Breast epithelium (tissue), 4 donors: ENCODE measurements at regions not wholly inside any gene's neighbourhood (a gene's known extent, or its start where the extent isn't known, plus 50 kb on each side); places are given as distances from the start of the nearest gene placed in this dataset.
A peak's percentile ranks its signal among the peaks of the same experiment; 100 is the strongest.

Experiments
- DNase-seq, 2 donors: peaks; one replicate each; pipeline ENCODE4 v3.0.0-alpha.2; 2019; ENCODE audit warnings: low spot score in 2 of 2
- H3K27ac ChIP-seq, 2 donors: fragments of 200-600 bp; sonication (generic) in 1 of 2; one replicate each; pipeline ENCODE4 v1.5.1; 2016 to 2019; ENCODE audit warnings: mild to moderate bottlenecking in 1 of 2
- H3K27me3 ChIP-seq, 2 donors: fragments of 200-600 bp; sonication (generic) in 1 of 2; one replicate each; pipeline versions ENCODE4 v1.5.1 to v1.6.0; 2017 to 2019; ENCODE audit warnings: control low read depth in 1 of 2, mild to moderate bottlenecking in 1 of 2
- H3K36me3 ChIP-seq: fragments of 200-600 bp; one replicate; pipeline ENCODE4 v1.5.1; 2019
- H3K4me1 ChIP-seq, 2 donors: fragments of 200-600 bp; sonication (generic); one replicate each; pipeline ENCODE4 v1.5.1; 2016 to 2019; ENCODE audit warnings: control low read depth in 1 of 2
- H3K4me3 ChIP-seq, 3 donors: fragments of 200-600 bp; sonication (generic); 1 replicate in 2 of 3; 2 replicates in 1 of 3; pipeline ENCODE4 v1.5.1; 2016 to 2019; ENCODE audit warnings: mild to moderate bottlenecking in 3 of 3, moderate library complexity in 2 of 3
- H3K9me3 ChIP-seq, 2 donors: fragments of 200-600 bp; sonication (generic) in 1 of 2; one replicate each; pipeline ENCODE4 v1.5.1; 2016 to 2019; ENCODE audit warnings: control low read depth in 1 of 2
- POLR2A ChIP-seq: fragments of 450-650 bp; IDR thresholded peaks from one replicate; pipeline ENCODE4 v1.6.1; 2016; ENCODE audit warnings: antibody characterized with exemption, mild to moderate bottlenecking, moderate library complexity
- POLR2AphosphoS5 ChIP-seq, 3 donors: sonication (generic); formaldehyde crosslinking; IDR thresholded peaks; one replicate each; pipeline ENCODE4 v1.6.1; 2017; ENCODE audit warnings: antibody characterized with exemption in 3 of 3
- intact Hi-C: fragments of 100-400 bp; cut with DNase I; formaldehyde crosslinking; loops from one replicate; pipeline ENCODE4 v1.15.1; 2023; ENCODE audit warnings: low total_unique reads
- TF ChIP-seq, protein P1 (sequence below), 3 donors: fragments of 450-650 bp; IDR thresholded peaks; one replicate each; pipeline ENCODE4 v1.5.1; 2016 to 2017; ENCODE audit warnings: antibody characterized with exemption in 3 of 3, mild to moderate bottlenecking in 3 of 3, moderate library complexity in 3 of 3

DNA sequence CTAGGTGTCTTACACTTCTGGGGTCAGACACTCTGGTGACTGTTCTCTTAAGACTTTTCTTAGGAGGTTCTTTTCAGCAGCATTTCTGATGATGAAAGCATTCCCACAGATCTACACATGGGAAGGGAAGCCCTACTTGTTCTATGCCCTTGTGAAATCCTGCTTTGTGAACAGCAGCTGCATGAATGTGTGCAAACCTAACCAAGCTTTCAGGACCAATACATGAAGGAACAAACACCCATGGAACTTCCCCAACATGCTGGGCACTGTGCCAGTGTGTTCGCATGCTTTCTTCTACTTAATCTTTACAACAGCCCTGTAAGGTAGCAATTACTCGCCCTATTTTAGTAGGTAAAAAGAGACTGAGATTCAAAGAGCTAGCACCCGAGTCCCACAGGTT lies 439.9 kb upstream of the KLF4 start:
- H3K9me3 ChIP-seq = no peaks in the 10 kb centered on the region
- intact Hi-C loops = no loop called here
- H3K27ac ChIP-seq = no peak overlapping the region
- H3K4me3 ChIP-seq = no peak overlapping the region
- H3K4me1 ChIP-seq = no peaks in the 10 kb centered on the region
- no peaks in the 10 kb centered on the region for H3K36me3 ChIP-seq
- DNase-seq = peak in 1 of 2 donors; percentile 20
- TF ChIP-seq POLR2A (no peak), POLR2AphosphoS5 (IDR thresholded peaks at IDR 0.05) (no peak)
- TF ChIP-seq, protein P1, sequence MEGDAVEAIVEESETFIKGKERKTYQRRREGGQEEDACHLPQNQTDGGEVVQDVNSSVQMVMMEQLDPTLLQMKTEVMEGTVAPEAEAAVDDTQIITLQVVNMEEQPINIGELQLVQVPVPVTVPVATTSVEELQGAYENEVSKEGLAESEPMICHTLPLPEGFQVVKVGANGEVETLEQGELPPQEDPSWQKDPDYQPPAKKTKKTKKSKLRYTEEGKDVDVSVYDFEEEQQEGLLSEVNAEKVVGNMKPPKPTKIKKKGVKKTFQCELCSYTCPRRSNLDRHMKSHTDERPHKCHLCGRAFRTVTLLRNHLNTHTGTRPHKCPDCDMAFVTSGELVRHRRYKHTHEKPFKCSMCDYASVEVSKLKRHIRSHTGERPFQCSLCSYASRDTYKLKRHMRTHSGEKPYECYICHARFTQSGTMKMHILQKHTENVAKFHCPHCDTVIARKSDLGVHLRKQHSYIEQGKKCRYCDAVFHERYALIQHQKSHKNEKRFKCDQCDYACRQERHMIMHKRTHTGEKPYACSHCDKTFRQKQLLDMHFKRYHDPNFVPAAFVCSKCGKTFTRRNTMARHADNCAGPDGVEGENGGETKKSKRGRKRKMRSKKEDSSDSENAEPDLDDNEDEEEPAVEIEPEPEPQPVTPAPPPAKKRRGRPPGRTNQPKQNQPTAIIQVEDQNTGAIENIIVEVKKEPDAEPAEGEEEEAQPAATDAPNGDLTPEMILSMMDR (IDR thresholded peaks at IDR 0.05) = no peak
- H3K27me3 ChIP-seq = no peaks in the 10 kb centered on the region

DNA sequence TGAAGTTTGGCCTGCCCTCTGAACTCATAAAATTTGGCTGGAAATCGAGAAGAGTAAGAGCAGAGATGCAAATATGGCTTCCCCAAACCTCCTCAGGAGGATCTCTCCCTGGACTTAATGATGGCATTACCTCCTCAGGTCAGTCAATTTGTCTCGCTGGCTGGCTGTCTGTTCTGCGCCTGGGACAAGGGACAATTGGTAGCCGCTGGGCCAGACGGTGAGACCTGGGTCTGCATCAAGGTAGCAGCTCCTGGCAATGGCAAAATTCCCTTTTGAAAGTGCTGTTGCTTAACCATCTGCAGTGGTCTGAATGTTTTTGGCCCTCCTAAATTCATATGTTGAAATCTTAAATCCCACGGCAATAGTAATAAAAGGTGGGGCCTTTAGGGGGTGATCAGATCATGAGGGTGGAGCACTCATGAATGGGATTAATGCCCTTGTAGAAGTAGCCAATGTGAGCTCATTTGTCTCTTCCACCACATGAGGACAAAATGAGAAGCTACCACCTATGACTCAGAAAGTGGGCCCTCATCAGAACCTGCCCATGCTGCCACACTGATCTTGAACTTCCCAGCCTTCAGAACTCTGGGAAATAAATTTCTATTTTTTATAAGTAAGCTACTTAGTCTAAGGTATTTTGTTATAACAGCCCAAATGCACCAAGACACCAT lies 439.3 kb upstream of the KLF4 start:
- intact Hi-C loops = no loop called here
- Histone ChIP-seq H3K4me1 (no peaks in the 10 kb centered on the region), H3K36me3 (no peaks in the 10 kb centered on the region), H3K27ac (no peak overlapping the region), H3K9me3 (peaks cover 0 to 4% of the 10 kb centered on the region in 2 donors), H3K4me3 (no peak overlapping the region), H3K27me3 (no peaks in the 10 kb centered on the region)
- DNase-seq = no peak
- TF ChIP-seq, protein P1 (IDR thresholded peaks at IDR 0.05) = no peak
- TF ChIP-seq POLR2AphosphoS5 (IDR thresholded peaks at IDR 0.05) (no peak), POLR2A (no peak)

DNA sequence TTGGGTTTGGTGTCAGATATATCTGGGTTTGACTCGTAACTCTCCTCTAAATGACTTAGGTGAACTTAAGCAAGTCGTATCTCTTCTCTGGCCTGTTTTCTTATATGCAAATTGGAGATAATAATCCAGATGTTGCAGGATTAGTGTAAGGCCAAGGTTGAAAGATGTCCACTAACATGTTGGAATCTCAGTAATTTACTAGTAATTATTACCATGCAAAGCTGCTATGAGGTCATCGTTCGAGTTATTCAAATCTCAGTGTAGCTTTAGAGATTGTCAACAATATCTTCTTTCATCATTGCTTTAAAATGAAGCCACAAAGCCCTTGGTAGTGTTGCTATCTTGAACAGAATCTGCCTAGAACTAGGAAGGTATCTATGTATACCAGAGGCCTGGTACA lies 437.7 kb upstream of the KLF4 start:
- no peak for DNase-seq
- H3K27me3 ChIP-seq = no peaks in the 10 kb centered on the region
- H3K9me3 ChIP-seq = peaks cover 0 to 6% of the 10 kb centered on the region in 2 donors
- H3K4me1 ChIP-seq = no peaks in the 10 kb centered on the region
- intact Hi-C loops = no loop called here
- H3K36me3 ChIP-seq = no peaks in the 10 kb centered on the region
- no peak overlapping the region for H3K4me3 ChIP-seq
- no peak overlapping the region for H3K27ac ChIP-seq
- no peak for TF ChIP-seq POLR2AphosphoS5 (IDR thresholded peaks at IDR 0.05)
- TF ChIP-seq, protein P1 (IDR thresholded peaks at IDR 0.05) = no peak
- no peak for TF ChIP-seq POLR2A

DNA sequence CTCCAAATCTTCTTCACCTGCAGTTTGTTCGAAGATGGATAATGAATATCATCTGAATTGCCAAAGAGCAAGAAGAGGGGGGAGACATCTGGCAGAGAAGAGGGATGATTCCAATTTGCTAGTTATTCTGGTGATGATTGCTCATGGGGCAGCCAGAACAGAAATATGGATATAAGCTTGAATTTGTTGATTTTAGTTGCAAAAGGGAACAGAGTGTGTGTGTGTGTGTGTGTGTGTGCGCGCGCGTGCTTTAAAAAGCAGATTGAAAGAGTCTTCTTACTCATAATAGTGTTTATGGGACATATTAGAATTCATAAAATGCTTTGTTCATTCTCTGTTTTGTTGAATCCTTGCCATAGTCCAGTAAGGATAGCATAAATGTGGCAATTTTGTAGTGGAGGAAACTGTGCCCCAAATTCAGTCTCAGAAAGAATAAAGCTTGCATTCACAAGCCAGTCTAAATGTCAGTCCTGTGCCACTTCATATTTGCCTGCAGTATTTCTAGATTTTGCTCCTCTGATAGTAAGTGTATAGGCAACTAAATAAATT lies 436.3 kb upstream of the KLF4 start:
- Histone ChIP-seq H3K27ac (no peak overlapping the region), H3K4me1 (no peaks in the 10 kb centered on the region), H3K27me3 (no peaks in the 10 kb centered on the region), H3K4me3 (no peak overlapping the region), H3K9me3 (peaks cover 0 to 6% of the 10 kb centered on the region in 2 donors), H3K36me3 (no peaks in the 10 kb centered on the region)
- intact Hi-C loops = no loop called here
- TF ChIP-seq POLR2AphosphoS5 (IDR thresholded peaks at IDR 0.05) (no peak), POLR2A (no peak)
- TF ChIP-seq, protein P1 (IDR thresholded peaks at IDR 0.05) = no peak
- no peak for DNase-seq

DNA sequence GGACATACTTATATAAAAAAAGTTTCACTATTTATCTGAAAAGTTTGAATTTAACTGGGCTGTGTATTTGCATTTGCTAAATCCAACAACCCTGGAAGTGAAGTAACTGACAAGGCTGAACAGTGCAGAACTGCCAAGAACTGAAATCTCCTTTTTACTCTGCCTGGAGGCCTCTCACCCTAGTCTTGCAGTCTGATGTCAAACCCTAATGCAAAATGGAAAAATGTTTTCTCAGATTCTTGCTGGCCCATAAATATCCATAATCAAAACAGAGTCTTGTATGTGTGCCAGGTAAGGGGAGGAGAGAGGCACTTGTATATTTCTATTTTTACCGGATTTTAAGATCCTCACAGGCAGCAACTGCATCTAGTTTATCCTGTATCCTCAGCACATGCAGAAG lies 432.7 kb upstream of the KLF4 start:
- no peaks in the 10 kb centered on the region for H3K4me1 ChIP-seq
- no peak overlapping the region for H3K27ac ChIP-seq
- H3K4me3 ChIP-seq = no peak overlapping the region
- TF ChIP-seq POLR2A (no peak), POLR2AphosphoS5 (IDR thresholded peaks at IDR 0.05) (no peak)
- TF ChIP-seq, protein P1 (IDR thresholded peaks at IDR 0.05) = no peak
- intact Hi-C loops = no loop called here
- DNase-seq = no peak
- no peaks in the 10 kb centered on the region for H3K27me3 ChIP-seq
- H3K9me3 ChIP-seq = peaks cover 0 to 6% of the 10 kb centered on the region in 2 donors
- no peaks in the 10 kb centered on the region for H3K36me3 ChIP-seq
